ENCODE measurements at regions not wholly inside any gene's neighbourhood (a gene's known extent, or its start where the extent isn't known, plus 50 kb on each side); places are given as distances from the start of the nearest gene placed in this dataset.
"Not testable (repeated sequence)": the region's sequence is repeated elsewhere in the genome, so short reads cannot be mapped to it uniquely, and the experiment has no call there.

GRCh38 chr22:26914519-26915185 is 257.3 kb downstream of the MIAT start:
- DNase-seq (ENCODE audit: low read depth in 4 of 4, low spot score in 1 of 4) = no peak

DNA sequence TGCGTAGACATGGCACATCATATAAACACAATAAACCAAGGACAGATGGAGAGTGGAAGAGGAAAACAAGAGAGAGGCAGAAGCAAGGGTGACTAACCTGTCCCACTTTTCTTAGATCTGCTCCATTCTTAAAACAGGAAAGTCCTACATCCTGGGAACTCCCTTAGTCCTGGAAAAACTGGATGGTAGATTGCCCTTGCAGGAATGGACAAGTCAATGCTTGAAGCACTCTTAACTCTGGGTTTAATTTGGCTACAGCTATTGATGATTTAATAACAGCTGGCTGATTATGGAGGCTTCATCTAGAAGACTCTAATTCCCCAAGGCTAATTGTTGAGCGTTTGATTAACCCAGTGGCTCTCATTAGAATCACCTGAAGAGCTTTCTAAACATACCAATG is 258.8 kb downstream of the MIAT start:
- no peak for DNase-seq (ENCODE audit: low read depth in 4 of 4, low spot score in 1 of 4)

DNA sequence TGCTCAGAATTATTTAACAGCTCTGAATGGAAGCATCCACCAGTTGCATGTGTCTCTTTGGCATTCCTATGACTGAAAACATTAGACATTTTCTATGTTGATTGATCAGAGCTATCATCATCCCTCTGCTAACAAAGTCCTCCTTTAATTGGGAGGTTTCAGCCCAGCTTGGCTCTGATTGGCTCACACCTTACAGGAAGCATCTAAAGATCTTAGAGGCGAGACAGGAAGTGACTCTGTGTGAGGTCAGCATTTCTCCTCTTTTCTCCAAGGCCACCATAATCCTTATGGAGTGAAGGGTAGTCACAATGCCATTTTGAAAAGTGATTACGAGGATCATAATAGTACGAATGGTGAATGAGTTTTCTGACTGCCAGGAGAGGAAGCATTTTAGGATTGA is 260.8 kb downstream of the MIAT start:
- no peak for DNase-seq (ENCODE audit: low read depth in 4 of 4, low spot score in 1 of 4)

- DNase-seq (ENCODE audit: low read depth in 4 of 4, low spot score in 1 of 4) = no peak
Observed at GRCh38 chr22:26921726-26922125, 264.3 kb downstream of the MIAT start.

DNA sequence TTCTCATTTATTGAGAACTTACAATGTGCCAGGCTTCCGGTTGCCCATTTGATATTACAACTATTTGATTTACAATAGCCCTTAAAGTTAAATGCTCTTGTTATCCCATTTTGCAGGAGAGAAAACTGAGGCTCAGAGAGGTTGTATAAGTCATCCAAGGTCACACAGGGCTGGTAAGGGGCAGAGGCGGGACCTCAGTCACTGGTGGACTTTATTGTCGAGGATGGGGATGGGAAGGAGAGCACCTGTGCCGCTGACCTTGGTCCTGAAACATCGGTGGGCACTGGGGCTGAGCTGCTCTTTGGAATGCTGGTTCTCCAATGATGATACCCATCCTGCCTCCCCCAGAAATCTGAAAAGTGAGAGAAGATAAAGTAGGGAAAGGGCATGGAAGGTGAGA is 265.4 kb downstream of the MIAT start:
- DNase-seq (ENCODE audit: low read depth in 4 of 4, low spot score in 1 of 4) = no peak

DNA sequence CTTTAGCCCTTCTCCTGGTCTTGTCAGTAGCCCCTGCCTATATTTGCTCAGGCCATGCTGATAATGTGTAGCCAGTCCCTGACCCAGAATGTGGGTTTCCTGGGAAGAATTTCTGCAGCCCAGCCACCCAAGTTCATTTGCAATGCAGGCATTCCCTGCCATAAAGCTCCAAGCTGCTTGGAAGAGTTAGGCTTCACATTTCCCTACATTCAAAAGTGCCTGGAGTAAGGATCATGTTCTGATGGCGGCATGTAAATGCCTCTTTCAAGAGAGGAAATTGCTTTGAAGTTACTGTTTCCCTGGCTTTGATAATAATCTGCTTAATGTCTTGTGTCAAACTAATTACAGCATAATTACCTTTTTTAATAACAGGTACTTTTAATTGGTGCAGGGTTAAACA is 266.1 kb downstream of the MIAT start:
- no peak for DNase-seq (ENCODE audit: low read depth in 4 of 4, low spot score in 1 of 4)

DNA sequence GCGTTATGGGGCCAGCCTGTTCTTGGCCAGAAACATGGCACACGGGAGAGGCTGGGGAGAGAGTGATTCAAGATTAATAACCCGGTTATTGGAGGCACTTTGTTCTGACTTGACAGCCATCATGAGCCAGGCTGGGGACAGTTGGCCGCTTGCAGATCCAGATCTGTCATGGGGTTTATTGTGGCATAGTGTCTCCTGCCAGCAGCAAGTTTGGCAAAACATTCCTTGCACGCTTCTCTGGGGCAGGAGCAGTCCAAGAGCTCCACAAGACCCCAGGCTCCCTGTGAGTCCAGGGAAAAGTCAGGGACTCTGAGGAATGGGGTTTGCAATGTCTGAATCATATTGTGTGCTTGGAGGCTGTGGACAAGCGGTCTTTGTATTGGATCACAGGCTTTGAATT is 270.4 kb downstream of the MIAT start:
- no peak for DNase-seq (ENCODE audit: low read depth in 4 of 4, low spot score in 1 of 4)

DNA sequence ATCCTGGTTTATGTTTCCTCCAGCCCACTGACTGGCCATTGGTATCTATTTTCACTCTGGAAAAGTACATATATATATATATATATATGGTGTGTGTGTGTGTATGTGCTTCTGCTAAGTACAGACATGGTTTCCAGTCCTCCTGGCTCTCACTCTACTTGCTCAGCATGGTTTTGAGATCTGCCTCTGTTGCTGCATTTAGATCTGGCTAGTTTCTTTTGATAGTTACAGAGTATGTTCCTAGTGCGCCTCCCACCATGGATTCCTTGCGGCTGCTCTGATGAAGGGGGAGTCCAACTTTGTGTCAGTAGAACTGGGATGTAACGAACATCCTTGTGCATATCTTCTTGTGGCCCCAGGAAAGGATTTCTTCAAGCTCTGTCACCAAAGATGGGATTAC is 274.1 kb downstream of the MIAT start:
- DNase-seq (ENCODE audit: low read depth in 4 of 4, low spot score in 1 of 4) = no peak

DNA sequence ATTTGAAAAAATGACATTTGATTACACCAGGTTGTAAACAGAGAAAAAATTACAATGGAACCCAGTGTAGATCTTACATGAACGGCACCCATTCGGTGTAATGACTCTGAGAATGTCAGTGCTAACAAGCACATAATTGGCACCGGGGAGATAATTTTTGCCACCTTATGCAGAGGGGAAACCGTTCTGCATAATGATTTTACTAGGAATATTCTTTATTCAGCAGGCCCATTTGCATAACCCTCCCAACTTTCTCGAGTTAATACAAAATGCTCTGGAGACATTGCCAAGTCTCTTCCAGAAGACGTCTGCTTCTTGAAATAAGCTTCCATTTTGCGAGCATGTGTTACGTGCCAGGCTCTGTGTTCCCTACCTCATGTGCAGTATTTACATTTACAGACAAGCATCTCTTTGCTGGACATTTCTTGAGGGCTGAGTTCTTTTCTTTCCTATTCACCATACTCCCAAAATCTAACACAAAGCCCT is 275.8 kb downstream of the MIAT start:
- DNase-seq (ENCODE audit: low read depth in 4 of 4, low spot score in 1 of 4) = no peak

GRCh38 chr22:26937213-26937612 is 279.8 kb downstream of the MIAT start:
- DNase-seq (ENCODE audit: low read depth in 4 of 4, low spot score in 1 of 4) = no peak

DNA sequence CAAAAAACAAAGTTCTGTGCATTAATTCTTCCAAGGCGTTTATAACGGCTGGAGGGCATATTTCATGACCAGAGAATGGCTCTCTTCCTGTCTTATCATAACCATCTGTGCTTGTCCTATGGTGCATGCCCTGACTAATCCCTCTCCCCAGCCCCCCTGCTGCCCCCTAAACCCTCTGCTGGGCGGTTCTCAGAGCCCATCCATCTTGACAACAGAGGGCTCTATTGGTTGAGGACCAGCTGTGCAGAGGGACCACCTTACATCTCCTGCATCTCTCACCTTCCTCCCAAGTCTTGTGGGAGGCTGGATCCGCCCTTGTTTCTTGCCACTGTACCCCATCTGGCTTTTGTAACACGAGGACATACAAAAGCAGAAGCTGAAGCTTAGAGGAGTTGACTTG is 282.1 kb downstream of the MIAT start:
- DNase-seq (ENCODE audit: low read depth in 4 of 4, low spot score in 1 of 4) = no peak

GRCh38 chr22:26941896-26942636 is 284.7 kb downstream of the MIAT start:
- no peak for DNase-seq (ENCODE audit: low read depth in 4 of 4, low spot score in 1 of 4)

GRCh38 chr22:26942637-26942957 is 285.2 kb downstream of the MIAT start:
- no peak for DNase-seq (ENCODE audit: low read depth in 4 of 4, low spot score in 1 of 4)

- DNase-seq (ENCODE audit: low read depth in 4 of 4, low spot score in 1 of 4) = no peak
Observed at GRCh38 chr22:26945565-26945964, 288.2 kb downstream of the MIAT start.

GRCh38 chr22:26949193-26949592 is 291.8 kb downstream of the MIAT start:
- no peak for DNase-seq (ENCODE audit: low read depth in 4 of 4, low spot score in 1 of 4)

GRCh38 chr22:26951139-26951538 is 293.8 kb downstream of the MIAT start:
- DNase-seq (ENCODE audit: low read depth in 4 of 4, low spot score in 1 of 4) = not testable (repeated sequence)

DNA sequence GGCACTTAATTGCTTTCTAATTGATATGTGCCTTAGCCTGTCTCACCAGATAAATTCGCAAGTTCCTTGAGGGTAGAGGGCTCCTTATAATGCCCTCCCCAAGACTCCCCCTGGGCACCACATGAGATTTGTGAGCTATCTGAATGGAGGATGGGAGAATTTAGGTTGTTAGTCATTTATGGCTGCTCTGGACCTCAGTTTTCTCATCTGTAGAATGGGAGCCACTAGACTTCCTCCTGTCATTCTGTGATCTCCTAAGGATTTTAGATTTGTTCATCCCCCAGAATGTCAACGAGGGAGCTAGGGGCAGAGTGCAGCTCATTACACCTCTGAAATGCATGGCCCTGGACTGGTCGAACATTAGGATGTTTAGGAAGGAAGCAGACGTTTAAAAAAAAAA is 294.6 kb downstream of the MIAT start:
- no peak for DNase-seq (ENCODE audit: low read depth in 4 of 4, low spot score in 1 of 4)

DNA sequence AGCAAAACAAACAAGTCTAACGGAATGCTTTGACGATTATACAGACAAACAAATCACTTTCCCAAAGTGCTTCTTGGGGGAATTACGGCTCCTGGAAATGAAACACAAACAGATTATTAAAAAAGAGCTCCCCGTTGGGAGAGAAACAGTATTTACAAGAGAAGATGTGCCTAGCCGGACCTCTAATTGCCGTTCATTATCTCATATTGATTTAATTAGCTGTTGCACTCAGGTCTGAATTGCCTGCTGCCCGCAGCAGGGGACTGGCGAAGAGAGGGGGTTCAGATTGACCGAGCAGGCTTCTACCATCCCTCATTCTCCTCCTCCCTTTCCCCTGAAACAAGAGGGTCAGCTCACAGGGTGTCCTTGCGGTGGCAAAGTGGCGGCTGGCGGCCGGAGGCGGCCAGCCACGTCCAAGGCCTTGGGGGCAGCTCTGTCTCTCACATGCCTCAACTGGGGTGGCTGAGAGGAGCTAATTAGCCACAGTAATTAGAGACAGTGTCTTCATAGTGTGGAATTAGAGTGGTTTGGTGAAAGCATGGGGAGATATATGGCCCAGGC is 295.1 kb downstream of the MIAT start:
- DNase-seq (ENCODE audit: low read depth in 4 of 4, low spot score in 1 of 4) = no peak

GRCh38 chr22:26953012-26953883 is 295.9 kb downstream of the MIAT start:
- no peak for DNase-seq (ENCODE audit: low read depth in 4 of 4, low spot score in 1 of 4)

- DNase-seq (ENCODE audit: low read depth in 4 of 4, low spot score in 1 of 4) = no peak
Observed at GRCh38 chr22:26956371-26956770, 299.0 kb downstream of the MIAT start.

DNA sequence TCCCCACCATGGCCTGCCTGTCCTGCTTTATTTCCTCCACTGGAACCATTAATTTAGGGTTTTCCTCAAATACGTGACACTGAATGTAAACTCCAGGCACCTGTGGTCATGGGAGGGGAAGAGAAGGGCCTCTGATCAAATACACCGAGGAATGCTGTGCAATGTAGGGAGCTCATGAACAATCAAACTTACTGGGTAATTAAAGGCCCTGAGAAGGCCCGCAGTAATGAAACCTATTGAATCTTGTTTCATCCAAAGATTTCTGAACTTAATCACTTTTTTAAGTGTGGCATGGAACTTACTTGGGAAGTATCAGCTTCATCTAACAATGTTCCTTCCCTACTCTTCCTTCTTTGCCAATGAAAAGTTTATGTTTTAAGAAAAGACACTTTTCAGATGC is 299.8 kb downstream of the MIAT start:
- DNase-seq (ENCODE audit: low read depth in 4 of 4, low spot score in 1 of 4) = no peak

GRCh38 chr22:26957897-26958296 is 300.5 kb downstream of the MIAT start:
- no peak for DNase-seq (ENCODE audit: low read depth in 4 of 4, low spot score in 1 of 4)

Measured in stimulated activated CD4-positive, alpha-beta T cell treated with anti-CD3 and anti-CD28 coated beads, Interleukin-1b, Interleukin-23, amount 100 ng/mL, for 24 hours (primary cell).